Astrocyte (in vitro differentiated cells and primary cell): ENCODE measurements at regions not wholly inside any gene's neighbourhood (a gene's known extent, or its start where the extent isn't known, plus 50 kb on each side); places are given as distances from the start of the nearest gene placed in this dataset.

Experiments used
- DNase-seq: peaks from one replicate; pipeline ENCODE4 v3.0.0-alpha.2; 2010; ENCODE audit warnings: low read depth
- FAIRE-seq: peaks from 2 replicates; lab custom pipeline; 2011; peaks lifted over from hg19 to GRCh38; lab: Jason Lieb, UNC
- H2AFZ ChIP-seq: 2 replicates; pipeline ENCODE4 v1.6.0; 2012; ENCODE audit warnings: low read depth, low read length, inconsistent platforms
- H3K27ac ChIP-seq: 2 replicates; pipeline ENCODE4 v1.5.1; 2011; ENCODE audit warnings: low read depth, low read length, inconsistent platforms
- H3K27me3 ChIP-seq: 2 replicates; pipeline ENCODE4 v1.6.0; 2011; ENCODE audit warnings: low read length, inconsistent platforms; ENCODE audit not compliant: insufficient read depth
- H3K36me3 ChIP-seq: 2 replicates; pipeline ENCODE4 v1.5.1; 2011; ENCODE audit warnings: low read length, inconsistent platforms; ENCODE audit not compliant: insufficient read depth
- H3K4me1 ChIP-seq: 2 replicates; pipeline ENCODE4 v1.5.1; 2011; ENCODE audit warnings: low read length, inconsistent platforms; ENCODE audit not compliant: insufficient read depth
- H3K4me2 ChIP-seq: 2 replicates; pipeline ENCODE4 v1.6.0; 2012; ENCODE audit warnings: low read length, inconsistent platforms
- H3K4me3 ChIP-seq: 2 replicates; pipeline ENCODE4 v1.5.1; 2011; ENCODE audit warnings: low read depth, mild to moderate bottlenecking, low read length, inconsistent platforms; ENCODE audit not compliant: insufficient read depth
- H3K79me2 ChIP-seq: 2 replicates; pipeline ENCODE4 v1.6.0; 2012; ENCODE audit warnings: mild to moderate bottlenecking, low read length, inconsistent platforms; ENCODE audit not compliant: insufficient read depth
- H3K9ac ChIP-seq: 2 replicates; pipeline ENCODE4 v1.6.0; 2012; ENCODE audit warnings: mild to moderate bottlenecking, low read length, inconsistent platforms
- H3K9me3 ChIP-seq: 2 replicates; pipeline ENCODE4 v1.5.1; 2012; ENCODE audit warnings: low read depth, mild to moderate bottlenecking, low read length, inconsistent platforms; ENCODE audit not compliant: insufficient read depth
- H4K20me1 ChIP-seq: 2 replicates; pipeline ENCODE4 v1.6.0; 2012; ENCODE audit warnings: low read length, inconsistent platforms; ENCODE audit not compliant: insufficient read depth
- H3K27ac Mint-ChIP-seq: one replicate; pipeline ENCODE4 v1.8.0; 2021; ENCODE audit warnings: mild to moderate bottlenecking, mixed read lengths; ENCODE audit not compliant: unreplicated experiment
- H3K27me3 Mint-ChIP-seq: one replicate; pipeline ENCODE4 v1.8.0; 2021; ENCODE audit warnings: low read depth, mixed read lengths; ENCODE audit not compliant: unreplicated experiment
- H3K36me3 Mint-ChIP-seq: one replicate; pipeline ENCODE4 v1.8.0; 2021; ENCODE audit warnings: low read depth, mixed read lengths; ENCODE audit not compliant: unreplicated experiment
- H3K4me1 Mint-ChIP-seq: one replicate; pipeline ENCODE4 v1.8.0; 2021; ENCODE audit warnings: low read depth, mixed read lengths; ENCODE audit not compliant: unreplicated experiment
- H3K4me3 Mint-ChIP-seq: one replicate; pipeline ENCODE4 v1.8.0; 2021; ENCODE audit warnings: mild to moderate bottlenecking, moderate library complexity, mixed read lengths; ENCODE audit not compliant: unreplicated experiment
- H3K9me3 Mint-ChIP-seq: one replicate; pipeline ENCODE4 v1.8.0; 2021; ENCODE audit warnings: mild to moderate bottlenecking, mixed read lengths; ENCODE audit not compliant: unreplicated experiment
- CTCF ChIP-seq: IDR thresholded peaks from 2 replicates; pipeline ENCODE4 v1.5.1; 2011; ENCODE audit warnings: low read depth, mild to moderate bottlenecking, inconsistent platforms, low read length, moderate library complexity; ENCODE audit not compliant: insufficient read depth
- EZH2 ChIP-seq: IDR thresholded peaks from 2 replicates; pipeline ENCODE4 v1.6.1; 2012; ENCODE audit warnings: mild to moderate bottlenecking, low read length, inconsistent platforms; ENCODE audit not compliant: insufficient read depth

- Histone ChIP-seq H3K9ac (no peak overlapping the region), H3K4me3 (no peak overlapping the region), H3K4me2 (no peak overlapping the region), H2AFZ (no peak overlapping the region), H3K9me3 (peaks cover 10% of the 10 kb centered on the region), H3K79me2 (no peaks in the 10 kb centered on the region), H3K27me3 (no peaks in the 10 kb centered on the region), H3K4me1 (no peaks in the 10 kb centered on the region), H4K20me1 (no peaks in the 10 kb centered on the region), H3K36me3 (no peaks in the 10 kb centered on the region), H3K27ac (no peak overlapping the region)
- no peak for TF ChIP-seq CTCF
- TF ChIP-seq EZH2 = no peak
- H3K9me3 Mint-ChIP-seq = peaks cover 22% of the 10 kb centered on the region
- H3K27ac Mint-ChIP-seq = no peak overlapping the region
- no peak for DNase-seq
- no peaks in the 10 kb centered on the region for H3K36me3 Mint-ChIP-seq
- H3K4me1 Mint-ChIP-seq = peaks cover 6% of the 10 kb centered on the region
- H3K27me3 Mint-ChIP-seq = no peaks in the 10 kb centered on the region
- no peak overlapping the region for H3K4me3 Mint-ChIP-seq
- no peak for FAIRE-seq
Measured at GRCh38 chr11:97471480-97471879, 1081.7 kb downstream of the JRKL start.

- TF ChIP-seq CTCF (no peak), EZH2 (no peak)
- Histone ChIP-seq H3K4me2 (no peak overlapping the region), H3K4me1 (no peaks in the 10 kb centered on the region), H4K20me1 (no peaks in the 10 kb centered on the region), H3K27me3 (no peaks in the 10 kb centered on the region), H3K36me3 (no peaks in the 10 kb centered on the region), H3K4me3 (no peak overlapping the region), H3K27ac (no peak overlapping the region), H3K9me3 (no peaks in the 10 kb centered on the region), H2AFZ (no peak overlapping the region), H3K9ac (no peak overlapping the region), H3K79me2 (no peaks in the 10 kb centered on the region)
- no peaks in the 10 kb centered on the region for H3K4me1 Mint-ChIP-seq
- H3K9me3 Mint-ChIP-seq = peaks cover 3% of the 10 kb centered on the region
- no peaks in the 10 kb centered on the region for H3K27me3 Mint-ChIP-seq
- no peaks in the 10 kb centered on the region for H3K36me3 Mint-ChIP-seq
- DNase-seq = no peak
- no peak overlapping the region for H3K27ac Mint-ChIP-seq
- no peak overlapping the region for H3K4me3 Mint-ChIP-seq
- no peak for FAIRE-seq
Measured at GRCh38 chr11:97487387-97487786, 1097.6 kb downstream of the JRKL start.

- Histone ChIP-seq H3K4me3 (no peak overlapping the region), H2AFZ (no peak overlapping the region), H3K9me3 (no peaks in the 10 kb centered on the region), H4K20me1 (no peaks in the 10 kb centered on the region), H3K79me2 (no peaks in the 10 kb centered on the region), H3K9ac (no peak overlapping the region), H3K27me3 (no peaks in the 10 kb centered on the region), H3K36me3 (no peaks in the 10 kb centered on the region), H3K4me1 (no peaks in the 10 kb centered on the region), H3K4me2 (no peak overlapping the region), H3K27ac (no peak overlapping the region)
- FAIRE-seq (peak; percentile 23), DNase-seq (no peak)
- TF ChIP-seq CTCF (no peak), EZH2 (no peak)
- Mint-ChIP-seq H3K4me1 (peaks cover 11% of the 10 kb centered on the region), H3K9me3 (peaks cover 6% of the 10 kb centered on the region), H3K36me3 (no peaks in the 10 kb centered on the region), H3K4me3 (no peak overlapping the region), H3K27ac (no peak overlapping the region), H3K27me3 (no peaks in the 10 kb centered on the region)
Measured at GRCh38 chr11:97498891-97499290, 1109.1 kb downstream of the JRKL start.
